CD4-positive, alpha-beta T cell treated with Interleukin-1 beta for 1 hour (primary cell): ENCODE measurements at regions not wholly inside any gene's neighbourhood (a gene's known extent, or its start where the extent isn't known, plus 50 kb on each side); places are given as distances from the start of the nearest gene placed in this dataset.

Source experiments
- DNase-seq, 2 donors: peaks; one replicate each; pipeline ENCODE4 v3.0.0-alpha.2; 2020 to 2022

GRCh38 chr3:10585945-10586344 lies 80.6 kb upstream of the ATP2B2 start:
- DNase-seq, result no peak

GRCh38 chr3:10594915-10595314 lies 89.5 kb upstream of the ATP2B2 start:
- DNase-seq, result peak; percentile 11 to 39

- DNase-seq, result no peak
These were observed 91.5 kb upstream of the ATP2B2 start for GRCh38 chr3:10596746-10597448.

- no peak for DNase-seq
These were observed 92.3 kb upstream of the ATP2B2 start for GRCh38 chr3:10597733-10598132.

- DNase-seq, result no peak
These were observed 93.6 kb upstream of the ATP2B2 start for GRCh38 chr3:10599017-10599416.

GRCh38 chr3:10599444-10599843 lies 94.1 kb upstream of the ATP2B2 start:
- no peak for DNase-seq

- DNase-seq, result no peak
These were observed 94.9 kb upstream of the ATP2B2 start for GRCh38 chr3:10600296-10600714.

GRCh38 chr3:10600726-10601125 lies 95.3 kb upstream of the ATP2B2 start:
- DNase-seq, result no peak

- DNase-seq, result no peak
These were observed 95.9 kb upstream of the ATP2B2 start for GRCh38 chr3:10601151-10601856.

GRCh38 chr3:10601857-10602230 lies 96.5 kb upstream of the ATP2B2 start:
- no peak for DNase-seq

- no peak for DNase-seq
These were observed 96.9 kb upstream of the ATP2B2 start for GRCh38 chr3:10602271-10602670.

- peak; percentile 47 to 65 for DNase-seq
These were observed 97.7 kb upstream of the ATP2B2 start for GRCh38 chr3:10602769-10603768.

GRCh38 chr3:10609134-10609533 lies 103.7 kb upstream of the ATP2B2 start:
- no peak for DNase-seq

- no peak for DNase-seq
These were observed 108.8 kb upstream of the ATP2B2 start for GRCh38 chr3:10614168-10614567.

GRCh38 chr3:10615715-10616114 lies 110.3 kb upstream of the ATP2B2 start:
- DNase-seq, result no peak

- no peak for DNase-seq
These were observed 110.9 kb upstream of the ATP2B2 start for GRCh38 chr3:10616321-10616720.

GRCh38 chr3:10619989-10620832 lies 114.8 kb upstream of the ATP2B2 start:
- DNase-seq, result no peak

- no peak for DNase-seq
These were observed 115.4 kb upstream of the ATP2B2 start for GRCh38 chr3:10620833-10621082.

GRCh38 chr3:10623578-10624275 lies 118.3 kb upstream of the ATP2B2 start:
- no peak for DNase-seq

- no peak for DNase-seq
These were observed 119.9 kb upstream of the ATP2B2 start for GRCh38 chr3:10625323-10625722.

GRCh38 chr3:10627884-10628572 lies 122.6 kb upstream of the ATP2B2 start:
- DNase-seq, result no peak
